T-cell (primary cell): ENCODE measurements at regions not wholly inside any gene's neighbourhood (a gene's known extent, or its start where the extent isn't known, plus 50 kb on each side); places are given as distances from the start of the nearest gene placed in this dataset.

Source experiments
- ATAC-seq, 4 experiments: fragments of 200-7000 bp in 3 of 4; fragments of 150-1000 bp in 1 of 4; cut with Tn5 transposase; replicated peaks in 1 of 4; 1 replicate in 3 of 4; 2 replicates in 1 of 4; pipeline ENCODE4 v1.10.0; 2021; ENCODE audit warnings: moderate library complexity in 3 of 4, mild to moderate bottlenecking in 2 of 4, moderate number of reproducible peaks in 1 of 4
- CTCF ChIA-PET, 2 donors: fragments of 300-600 bp; sonication (Branson Sonifier 250); formaldehyde crosslinking; loops; one replicate each; lab custom pipeline; 2022; ENCODE audit warnings: antibody characterized with exemption in 2 of 2; lab: Charles Lee
- POLR2A ChIA-PET, 2 donors: fragments of 300-600 bp; sonication (Branson Sonifier 250); formaldehyde crosslinking; loops; one replicate each; lab custom pipeline; 2022; ENCODE audit warnings: antibody characterized with exemption in 2 of 2; lab: Charles Lee
- DNase-seq, 35 experiments: peaks; one replicate each; pipeline versions ENCODE4 v3.0.0 to v3.0.0-alpha.2; 2013 to 2023
- H3K27ac ChIP-seq: one replicate; pipeline ENCODE4 v1.5.1; 2013; ENCODE audit warnings: low read length
- H3K27me3 ChIP-seq, 2 experiments: replicated peaks in 1 of 2; 1 replicate in 1 of 2; 2 replicates in 1 of 2; pipeline versions ENCODE4 v1.6.1 to v1.7.0; 2013; ENCODE audit warnings: low read length in 1 of 2, mixed read lengths in 1 of 2; ENCODE audit not compliant: control insufficient read depth in 2 of 2, insufficient read depth in 2 of 2; ENCODE audit errors: extremely low read depth in 1 of 2
- H3K36me3 ChIP-seq, 2 donors: 1 replicate in 1 of 2; 2 replicates in 1 of 2; pipeline versions ENCODE4 v1.6.1 to v1.7.0; 2013; ENCODE audit warnings: low read length in 1 of 2; ENCODE audit not compliant: control insufficient read depth in 2 of 2, insufficient read depth in 1 of 2; ENCODE audit errors: extremely low read depth in 1 of 2
- H3K4me1 ChIP-seq, 2 experiments: 1 replicate in 1 of 2; 2 replicates in 1 of 2; pipeline versions ENCODE4 v1.6.1 to v1.7.0; 2013; ENCODE audit warnings: low read length in 2 of 2, mixed read lengths in 1 of 2; ENCODE audit not compliant: insufficient read depth in 2 of 2, control insufficient read depth in 1 of 2; ENCODE audit errors: extremely low read depth in 1 of 2
- H3K4me3 ChIP-seq, 2 donors: 1 replicate in 1 of 2; 2 replicates in 1 of 2; pipeline versions ENCODE4 v1.5.1 to v1.7.0; 2013; ENCODE audit warnings: mild to moderate bottlenecking in 2 of 2, low read length in 1 of 2, moderate library complexity in 1 of 2; ENCODE audit not compliant: control insufficient read depth in 1 of 2; ENCODE audit errors: extremely low read depth in 1 of 2
- H3K9me3 ChIP-seq: 2 replicates; pipeline ENCODE4 v1.7.0; 2013
- H3K27ac Mint-ChIP-seq, 2 donors: one replicate each; pipeline ENCODE4 v1.8.0; 2020 to 2021; ENCODE audit warnings: mild to moderate bottlenecking in 2 of 2, mixed read lengths in 2 of 2
- H3K27me3 Mint-ChIP-seq, 2 donors: one replicate each; pipeline ENCODE4 v1.8.0; 2021 to 2022; ENCODE audit warnings: mixed read lengths in 2 of 2
- H3K36me3 Mint-ChIP-seq: one replicate; pipeline ENCODE4 v1.8.0; 2021; ENCODE audit warnings: mixed read lengths
- H3K4me1 Mint-ChIP-seq, 3 donors: one replicate each; pipeline ENCODE4 v1.8.0; 2020 to 2022; ENCODE audit warnings: mixed read lengths in 3 of 3, mild to moderate bottlenecking in 1 of 3
- H3K4me3 Mint-ChIP-seq, 3 donors: one replicate each; pipeline ENCODE4 v1.8.0; 2020 to 2022; ENCODE audit warnings: mild to moderate bottlenecking in 3 of 3, mixed read lengths in 3 of 3, moderate library complexity in 3 of 3
- H3K9me3 Mint-ChIP-seq, 3 donors: one replicate each; pipeline ENCODE4 v1.8.0; 2020 to 2022; ENCODE audit warnings: mixed read lengths in 3 of 3
- WGBS: methylation state at CpG from one replicate; pipeline ENCODE4 v1.1.5; 2013; ENCODE audit warnings: missing lambda C conversion rate; ENCODE audit not compliant: insufficient coverage; 5-methylcytosine and 5-hydroxymethylcytosine counted together

DNA sequence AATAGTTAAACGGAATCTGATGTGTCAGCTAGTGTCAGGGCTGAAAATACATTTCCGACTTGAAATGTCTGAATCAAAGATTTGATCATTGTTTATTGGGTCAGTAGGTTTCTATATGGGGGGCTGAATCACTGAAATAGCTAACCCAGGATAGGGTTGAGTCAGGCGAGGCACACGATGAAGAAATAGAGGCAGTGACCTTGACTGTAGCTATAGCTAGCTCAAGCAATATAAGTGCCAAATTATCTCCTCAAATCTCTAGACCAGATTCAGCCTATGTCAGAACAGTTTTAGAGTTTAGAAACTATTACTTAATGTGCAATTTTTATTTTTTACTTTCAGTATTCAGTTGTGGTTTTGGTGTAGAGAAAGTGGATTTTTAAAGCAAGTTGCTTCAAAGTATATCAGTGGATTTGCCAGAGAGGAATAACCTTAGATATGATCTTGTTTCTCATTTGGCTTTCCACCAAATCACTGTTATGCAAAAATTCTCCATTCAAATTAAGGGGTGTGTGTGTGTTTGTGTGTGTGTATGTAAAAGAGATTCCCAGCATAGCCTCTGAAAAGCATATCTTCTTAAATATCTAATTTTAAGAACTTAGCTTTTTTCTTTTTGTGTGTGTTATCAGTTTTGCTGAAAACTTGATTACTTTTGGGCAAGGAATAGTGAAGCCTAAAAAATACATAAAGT lies 100.3 kb upstream of the RPL34 start:
- CTCF ChIA-PET, result interaction anchor here in 1 of 2 donors (0.5 to 0.9 kb wide), 2 partner anchors 9 to 17 kb away, joined by 3 read pairs; no protein-coding TSS in a partner anchor
- H3K4me3 Mint-ChIP-seq, result no peak overlapping the region
- 32% methylated on average over 2 of the region's 4 CpGs for WGBS
- Histone ChIP-seq H3K4me3 (no peak overlapping the region), H3K4me1 (peaks cover 0 to 12% of the 10 kb centered on the region in 2 experiments), H3K9me3 (no peaks in the 10 kb centered on the region), H3K27ac (no peak overlapping the region), H3K36me3 (no peaks in the 10 kb centered on the region), H3K27me3 (no peaks in the 10 kb centered on the region)
- DNase-seq (no peak), ATAC-seq (no peak)
- H3K36me3 Mint-ChIP-seq, result peaks cover 2% of the 10 kb centered on the region
- H3K27me3 Mint-ChIP-seq, result peaks cover 0 to 2% of the 10 kb centered on the region in 2 donors
- H3K4me1 Mint-ChIP-seq, result peaks cover 27 to 33% (median 29%) of the 10 kb centered on the region in 3 donors
- peaks cover 0 to 4% (median 2%) of the 10 kb centered on the region in 3 donors for H3K9me3 Mint-ChIP-seq
- H3K27ac Mint-ChIP-seq, result peak overlapping the region; percentile 19 to 37
- POLR2A ChIA-PET, result interaction anchor here in 1 of 2 donors (1.0 kb wide), 1 partner anchor 100 kb away, joined by 3 read pairs; the partner anchor contains the start of gene RPL34

DNA sequence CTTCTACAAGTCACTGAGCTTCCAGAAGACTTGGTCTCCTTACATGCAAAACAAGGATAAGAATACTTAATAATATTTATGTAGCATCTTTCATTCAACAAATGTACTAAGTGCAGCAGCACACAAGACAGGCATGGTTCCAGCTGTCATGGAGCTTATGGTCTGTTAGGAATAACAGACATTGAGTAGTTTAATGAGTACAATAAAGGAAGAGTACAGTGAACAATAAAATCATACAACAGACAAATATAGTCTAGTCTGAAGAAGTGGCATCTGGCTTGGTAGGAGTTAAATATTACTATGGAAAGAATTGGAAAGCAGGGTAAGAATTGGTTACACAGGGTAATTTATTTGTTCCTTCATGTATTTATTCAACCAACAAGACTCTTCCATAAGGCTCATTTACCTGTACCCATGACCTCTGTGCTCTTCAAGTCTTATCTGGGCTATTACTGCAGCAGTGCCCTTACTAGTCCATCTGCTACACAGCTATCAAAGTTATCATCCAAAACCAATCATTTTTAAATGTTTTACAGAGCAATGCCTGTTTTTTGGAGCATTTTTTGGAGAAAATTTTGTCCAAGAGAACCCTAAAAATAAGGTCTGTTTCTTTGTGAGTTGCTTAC lies 101.1 kb upstream of the RPL34 start:
- peaks cover 0 to 2% of the 10 kb centered on the region in 2 donors for H3K27me3 Mint-ChIP-seq
- DNase-seq, result no peak
- no peak overlapping the region for H3K4me3 ChIP-seq
- POLR2A ChIA-PET, result interaction anchor here (0.7 kb wide), 2 partner anchors 70 to 180 kb away, joined by 3 read pairs; no protein-coding TSS in a partner anchor
- H3K4me1 ChIP-seq, result peaks cover 0 to 12% of the 10 kb centered on the region in 2 experiments
- H3K36me3 ChIP-seq, result no peaks in the 10 kb centered on the region
- H3K9me3 ChIP-seq, result no peaks in the 10 kb centered on the region
- no peak for ATAC-seq
- peaks cover 25 to 29% (median 27%) of the 10 kb centered on the region in 3 donors for H3K4me1 Mint-ChIP-seq
- no peaks in the 10 kb centered on the region for H3K27me3 ChIP-seq
- no peak overlapping the region for H3K27ac ChIP-seq
- no peaks in the 10 kb centered on the region for H3K36me3 Mint-ChIP-seq
- H3K27ac Mint-ChIP-seq, result peak overlapping the region in 1 of 2 donors; percentile 37
- no peaks in the 10 kb centered on the region for H3K9me3 Mint-ChIP-seq
- CTCF ChIA-PET, result interaction anchor here in 1 of 2 donors (0.6 kb wide), 1 partner anchor 178 kb away, joined by 5 read pairs; no protein-coding TSS in a partner anchor
- no peak overlapping the region for H3K4me3 Mint-ChIP-seq

DNA sequence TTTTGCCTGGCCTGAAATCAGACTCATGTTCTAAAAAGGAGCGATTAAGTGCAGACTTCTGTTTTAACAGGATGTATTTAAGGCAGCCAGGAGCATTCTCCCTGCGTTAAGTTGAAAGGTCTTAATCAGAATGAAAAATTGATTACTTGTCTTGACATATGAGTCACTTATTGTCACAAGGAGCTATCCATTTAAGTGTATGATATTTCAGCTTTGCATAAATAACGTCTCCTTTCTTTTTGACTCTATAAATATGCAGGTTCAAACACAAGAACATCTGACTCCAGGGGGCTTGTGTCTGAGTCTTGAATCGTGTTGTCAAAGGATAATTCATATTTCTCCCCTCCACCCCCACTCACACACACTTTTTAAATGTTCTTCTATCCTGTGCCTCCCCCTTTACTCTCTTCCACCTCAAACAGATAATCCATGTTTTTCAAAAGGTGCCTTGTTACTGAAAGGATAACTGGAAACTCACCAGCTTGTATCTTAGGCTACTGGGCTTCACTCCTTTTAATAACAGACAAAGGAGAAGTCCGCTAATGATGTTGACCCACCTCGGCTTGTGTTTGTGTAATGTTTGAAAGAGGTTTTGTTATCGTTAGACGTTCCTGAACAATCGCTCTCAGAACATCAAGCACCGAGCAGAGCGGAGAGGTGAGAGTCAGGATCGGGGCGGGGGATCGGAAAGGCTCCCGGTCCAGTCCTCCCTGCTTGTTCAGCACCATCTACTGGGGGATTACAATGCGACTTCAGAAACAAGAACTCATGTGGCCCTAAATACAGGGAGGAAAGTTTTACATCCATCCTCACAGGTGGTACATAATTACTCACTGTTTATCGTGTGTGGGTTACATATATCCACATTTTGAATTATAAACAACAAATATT lies 107.5 kb upstream of the RPL34 start:
- Histone ChIP-seq H3K9me3 (no peaks in the 10 kb centered on the region), H3K4me3 (peak overlapping the region in 1 of 2 donors; percentile 32), H3K27ac (no peak overlapping the region), H3K36me3 (no peaks in the 10 kb centered on the region), H3K4me1 (peaks cover 0 to 17% of the 10 kb centered on the region in 2 experiments), H3K27me3 (no peaks in the 10 kb centered on the region)
- ChIA-PET CTCF (interaction anchor here (0.6 to 1.2 kb wide), 3 partner anchors 85 to 483 kb away, joined by 3 to 4 read pairs (median 3); no protein-coding TSS in a partner anchor), POLR2A (interaction anchor here (0.6 kb wide), 2 partner anchors 117 to 512 kb away, joined by 3 to 4 read pairs; no protein-coding TSS in a partner anchor)
- ATAC-seq, result peak; percentile 75 to 93 (median 82)
- H3K4me1 Mint-ChIP-seq, result peaks cover 15 to 19% (median 19%) of the 10 kb centered on the region in 3 donors
- H3K4me3 Mint-ChIP-seq, result peak overlapping the region; percentile 62 to 75 (median 73)
- DNase-seq, result peak in 34 of 35 experiments; percentile 3 to 64 (median 36)
- no peaks in the 10 kb centered on the region for H3K9me3 Mint-ChIP-seq
- peaks cover 0 to 2% of the 10 kb centered on the region in 2 donors for H3K27me3 Mint-ChIP-seq
- 18% methylated on average over 2 of the region's 17 CpGs for WGBS
- H3K27ac Mint-ChIP-seq, result peak overlapping the region; percentile 19 to 71
- no peaks in the 10 kb centered on the region for H3K36me3 Mint-ChIP-seq

DNA sequence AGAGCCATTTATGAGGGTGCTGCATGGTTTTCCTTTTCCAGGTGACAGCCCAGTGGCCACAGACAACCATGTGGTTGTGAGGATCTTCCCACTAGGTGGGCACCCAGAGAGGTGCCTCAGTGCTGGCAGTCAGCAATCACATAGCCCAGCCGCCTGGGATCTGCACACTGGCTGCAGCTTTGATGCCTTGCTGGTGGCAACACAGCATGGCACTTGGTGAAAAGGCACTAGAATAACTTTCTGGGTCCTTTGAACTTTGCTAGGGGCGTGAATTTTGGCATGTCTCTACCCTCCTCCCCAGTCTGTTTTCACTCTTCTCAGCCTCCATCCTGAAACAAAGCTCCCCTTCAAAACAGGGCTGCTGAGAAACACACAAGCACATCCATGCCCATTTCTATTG lies 108.8 kb upstream of the RPL34 start:
- peak in 1 of 4 experiments; percentile 20 for ATAC-seq
- Mint-ChIP-seq H3K4me3 (no peak overlapping the region), H3K27me3 (peaks cover 0 to 2% of the 10 kb centered on the region in 2 donors)

DNA sequence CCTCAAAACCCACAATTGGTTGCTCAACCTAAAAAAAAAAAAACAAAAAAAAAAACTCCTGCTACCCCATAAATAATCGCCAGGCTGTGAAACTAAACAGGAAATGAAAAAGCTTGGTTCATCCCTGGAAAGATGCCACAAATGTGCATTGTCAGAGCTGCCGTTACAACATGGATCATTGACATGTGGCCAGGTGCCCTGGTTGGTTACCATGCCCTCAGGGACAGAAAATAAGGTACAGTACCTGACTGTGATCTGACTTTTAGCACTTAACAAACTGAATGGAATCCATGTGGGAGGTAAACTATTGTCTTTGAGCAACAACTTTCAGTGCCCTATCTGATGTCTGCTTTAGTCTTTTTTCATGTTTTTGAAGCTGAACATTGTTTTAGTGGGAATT lies 118.0 kb upstream of the RPL34 start:
- H3K4me1 Mint-ChIP-seq, result peaks cover 2 to 22% (median 11%) of the 10 kb centered on the region in 3 donors
- H3K27ac Mint-ChIP-seq, result no peak overlapping the region
- WGBS, result 59% methylated on average over 2 of the region's 2 CpGs
- H3K27me3 ChIP-seq, result no peaks in the 10 kb centered on the region
- H3K27ac ChIP-seq, result no peak overlapping the region
- H3K4me1 ChIP-seq, result no peaks in the 10 kb centered on the region
- CTCF ChIA-PET, result interaction anchor here in 1 of 2 donors (0.6 to 0.7 kb wide), 3 partner anchors 19 to 409 kb away, joined by 3 to 4 read pairs (median 4); no protein-coding TSS in a partner anchor
- H3K36me3 ChIP-seq, result no peaks in the 10 kb centered on the region
- no peak overlapping the region for H3K4me3 ChIP-seq
- POLR2A ChIA-PET, result no interaction called here
- H3K9me3 Mint-ChIP-seq, result peaks cover 0 to 2% (median 0%) of the 10 kb centered on the region in 3 donors
- no peaks in the 10 kb centered on the region for H3K27me3 Mint-ChIP-seq
- H3K4me3 Mint-ChIP-seq, result no peak overlapping the region
- no peak for DNase-seq
- peaks cover 2% of the 10 kb centered on the region for H3K36me3 Mint-ChIP-seq
- ATAC-seq, result no peak
- no peaks in the 10 kb centered on the region for H3K9me3 ChIP-seq

More for the DNA sequence above, 108.8 kb upstream of the RPL34 start:
- CTCF ChIA-PET, result interaction anchor here in 1 of 2 donors (0.7 to 1.2 kb wide), 2 partner anchors 17 to 481 kb away, joined by 3 to 4 read pairs; no protein-coding TSS in a partner anchor
- Histone ChIP-seq H3K9me3 (no peaks in the 10 kb centered on the region), H3K4me3 (no peak overlapping the region), H3K27ac (no peak overlapping the region), H3K4me1 (peaks cover 0 to 17% of the 10 kb centered on the region in 2 experiments), H3K27me3 (no peaks in the 10 kb centered on the region), H3K36me3 (no peaks in the 10 kb centered on the region)
- Mint-ChIP-seq H3K4me1 (peaks cover 14 to 29% (median 19%) of the 10 kb centered on the region in 3 donors), H3K36me3 (peaks cover 4% of the 10 kb centered on the region), H3K9me3 (peaks cover 0 to 4% (median 0%) of the 10 kb centered on the region in 3 donors), H3K27ac (no peak overlapping the region)
- POLR2A ChIA-PET, result interaction anchor here in 1 of 2 donors (0.6 kb wide), 1 partner anchor 116 kb away, joined by 3 read pairs; no protein-coding TSS in a partner anchor
- WGBS, result 30% methylated on average over 2 of the region's 2 CpGs
- DNase-seq, result no peak
